ENCODE measurements at regions not wholly inside any gene's neighbourhood (a gene's known extent, or its start where the extent isn't known, plus 50 kb on each side); places are given as distances from the start of the nearest gene placed in this dataset.

- TF ChIP-seq CTCF (IDR thresholded peaks at IDR 0.05; ENCODE audit: insufficient read depth, low read length, poor library complexity, severe bottlenecking): no peak
- TF ChIP-seq EZH2phosphoT487 (conservative IDR thresholded peaks at IDR 0.05; ENCODE audit: low read length): no peak
Measured at GRCh38 chr2:23273786-23274185, 111.2 kb upstream of the KLHL29 start.
